Neutrophil (primary cell): ENCODE measurements at regions not wholly inside any gene's neighbourhood (a gene's known extent, or its start where the extent isn't known, plus 50 kb on each side); places are given as distances from the start of the nearest gene placed in this dataset.

Experiments
- H3K27ac ChIP-seq: fragments of 200-600 bp; sonication (generic); 2 replicates; pipeline ENCODE4 v1.5.1; 2016; ENCODE audit warnings: mild to moderate bottlenecking, moderate library complexity
- H3K27me3 ChIP-seq: fragments of 200-600 bp; sonication (generic); 2 replicates; pipeline ENCODE4 v1.6.0; 2016; ENCODE audit warnings: mild to moderate bottlenecking
- H3K36me3 ChIP-seq: fragments of 200-600 bp; sonication (generic); 2 replicates; pipeline ENCODE4 v1.5.1; 2017
- H3K4me1 ChIP-seq, 2 experiments: fragments of 200-600 bp in 1 of 2; sonication (generic) in 1 of 2; 1 replicate in 1 of 2; 2 replicates in 1 of 2; pipeline versions ENCODE4 v1.5.1 to v1.6.1; 2013 to 2016; ENCODE audit warnings: low read depth in 1 of 2, low read length in 1 of 2, mild to moderate bottlenecking in 1 of 2, moderate library complexity in 1 of 2; ENCODE audit not compliant: control insufficient read depth in 1 of 2, insufficient read depth in 1 of 2
- H3K4me3 ChIP-seq, 2 experiments: fragments of 200-600 bp in 1 of 2; sonication (generic) in 1 of 2; 1 replicate in 1 of 2; 2 replicates in 1 of 2; pipeline ENCODE4 v1.5.1; 2013 to 2016; ENCODE audit warnings: low read depth in 1 of 2, low read length in 1 of 2, mild to moderate bottlenecking in 1 of 2, moderate library complexity in 1 of 2
- H3K9me3 ChIP-seq: fragments of 200-600 bp; sonication (generic); 2 replicates; pipeline ENCODE4 v1.5.1; 2016
- TF ChIP-seq, protein P1 (sequence below): fragments of 200-600 bp; sonication (generic); IDR thresholded peaks from 2 replicates; pipeline ENCODE4 v1.5.1; 2016; ENCODE audit warnings: antibody characterized with exemption

DNA sequence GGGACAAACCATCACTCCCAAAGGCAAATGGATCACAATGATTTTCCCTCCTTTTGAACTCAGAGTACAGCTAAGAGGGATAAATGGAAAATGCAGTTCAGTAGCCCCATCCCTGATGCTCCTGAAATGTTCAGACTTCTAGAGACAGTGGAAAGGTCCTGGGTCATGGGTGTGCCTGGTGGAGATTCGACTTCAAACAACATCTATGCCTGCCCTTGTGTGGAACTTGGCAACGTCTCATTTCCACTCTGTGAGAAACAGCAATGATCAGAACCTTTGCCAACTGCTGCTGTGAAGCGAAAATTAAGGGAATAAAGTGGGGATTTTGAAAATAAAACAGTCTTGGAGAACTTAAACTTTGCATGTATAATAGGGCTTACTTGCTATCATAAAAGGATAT is 778.1 kb downstream of the SEMA5A start:
- Histone ChIP-seq H3K4me1 (no peaks in the 10 kb centered on the region), H3K9me3 (no peaks in the 10 kb centered on the region), H3K4me3 (no peak overlapping the region), H3K27ac (no peak overlapping the region), H3K27me3 (no peaks in the 10 kb centered on the region), H3K36me3 (no peaks in the 10 kb centered on the region)
- TF ChIP-seq, protein P1, sequence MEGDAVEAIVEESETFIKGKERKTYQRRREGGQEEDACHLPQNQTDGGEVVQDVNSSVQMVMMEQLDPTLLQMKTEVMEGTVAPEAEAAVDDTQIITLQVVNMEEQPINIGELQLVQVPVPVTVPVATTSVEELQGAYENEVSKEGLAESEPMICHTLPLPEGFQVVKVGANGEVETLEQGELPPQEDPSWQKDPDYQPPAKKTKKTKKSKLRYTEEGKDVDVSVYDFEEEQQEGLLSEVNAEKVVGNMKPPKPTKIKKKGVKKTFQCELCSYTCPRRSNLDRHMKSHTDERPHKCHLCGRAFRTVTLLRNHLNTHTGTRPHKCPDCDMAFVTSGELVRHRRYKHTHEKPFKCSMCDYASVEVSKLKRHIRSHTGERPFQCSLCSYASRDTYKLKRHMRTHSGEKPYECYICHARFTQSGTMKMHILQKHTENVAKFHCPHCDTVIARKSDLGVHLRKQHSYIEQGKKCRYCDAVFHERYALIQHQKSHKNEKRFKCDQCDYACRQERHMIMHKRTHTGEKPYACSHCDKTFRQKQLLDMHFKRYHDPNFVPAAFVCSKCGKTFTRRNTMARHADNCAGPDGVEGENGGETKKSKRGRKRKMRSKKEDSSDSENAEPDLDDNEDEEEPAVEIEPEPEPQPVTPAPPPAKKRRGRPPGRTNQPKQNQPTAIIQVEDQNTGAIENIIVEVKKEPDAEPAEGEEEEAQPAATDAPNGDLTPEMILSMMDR, result no peak

DNA sequence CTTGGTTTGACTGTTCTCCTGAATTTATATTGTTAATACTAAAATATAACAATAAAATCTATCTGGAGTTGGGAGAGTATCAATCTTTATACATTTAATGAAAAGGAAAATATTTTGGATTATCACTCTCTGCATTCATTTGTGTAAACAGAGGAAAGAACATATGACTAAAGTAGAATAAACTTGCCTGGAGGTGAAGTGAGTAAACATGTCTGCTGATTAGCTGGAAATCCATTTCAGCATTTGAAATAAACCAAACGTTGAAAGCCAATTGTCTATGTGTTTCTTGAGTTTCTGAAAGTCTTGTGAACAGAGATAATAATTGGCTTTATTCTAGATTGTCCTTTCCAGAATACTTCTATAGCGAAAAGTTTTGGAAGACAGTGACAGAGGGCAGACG is 776.2 kb downstream of the SEMA5A start:
- Histone ChIP-seq H3K4me1 (no peaks in the 10 kb centered on the region), H3K9me3 (no peaks in the 10 kb centered on the region), H3K27me3 (no peaks in the 10 kb centered on the region), H3K4me3 (no peak overlapping the region), H3K36me3 (no peaks in the 10 kb centered on the region), H3K27ac (no peak overlapping the region)
- TF ChIP-seq, protein P1, result no peak

DNA sequence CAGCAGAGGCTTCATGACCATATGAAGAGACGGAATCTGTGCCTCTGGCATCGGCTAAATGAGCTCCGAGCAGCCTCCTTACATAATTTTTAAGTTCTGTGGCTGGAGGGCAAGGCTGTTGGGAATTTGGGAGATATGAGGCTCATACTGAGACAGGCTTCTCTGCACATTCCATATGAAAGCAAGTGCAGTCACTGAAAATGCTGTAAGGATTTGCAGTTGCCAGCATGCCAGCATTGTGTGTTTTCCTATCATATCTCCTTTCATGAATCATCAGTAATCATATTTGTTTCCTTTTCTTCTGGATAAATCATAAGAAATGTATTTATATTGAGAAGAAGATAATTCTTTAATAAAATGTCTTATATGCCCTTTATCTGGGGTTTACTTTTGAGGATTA is 775.4 kb downstream of the SEMA5A start:
- H3K4me3 ChIP-seq, result no peak overlapping the region
- H3K27me3 ChIP-seq, result no peaks in the 10 kb centered on the region
- H3K9me3 ChIP-seq, result no peaks in the 10 kb centered on the region
- no peaks in the 10 kb centered on the region for H3K4me1 ChIP-seq
- no peak overlapping the region for H3K27ac ChIP-seq
- H3K36me3 ChIP-seq, result no peaks in the 10 kb centered on the region
- TF ChIP-seq, protein P1, result no peak

DNA sequence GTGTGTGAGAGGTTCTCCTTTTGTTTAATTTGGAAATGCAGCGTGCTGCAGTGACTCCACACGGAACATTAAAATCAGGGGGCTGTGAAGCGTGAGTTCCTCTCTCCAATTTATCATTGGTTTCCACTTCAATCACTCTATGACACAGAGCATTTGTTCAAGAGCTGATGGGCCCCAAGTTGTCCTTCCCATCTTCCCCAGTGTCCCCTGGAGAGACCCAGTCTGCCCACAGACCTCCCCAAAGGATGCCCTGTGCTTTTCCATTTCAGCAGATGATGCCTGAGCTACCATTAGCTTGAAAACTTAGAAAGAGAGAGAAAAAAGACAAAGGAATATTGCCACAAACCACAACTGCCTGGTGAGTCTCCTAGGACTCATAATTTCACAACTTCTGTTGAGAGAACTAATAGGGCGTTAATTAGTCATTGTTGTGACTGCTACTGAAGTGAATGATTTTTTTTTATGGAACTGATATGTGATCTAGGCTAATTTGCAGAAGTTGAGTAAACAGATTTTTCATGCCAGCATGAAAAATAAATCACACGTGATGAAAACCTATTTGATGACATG is 772.7 kb downstream of the SEMA5A start:
- no peaks in the 10 kb centered on the region for H3K4me1 ChIP-seq
- H3K4me3 ChIP-seq, result no peak overlapping the region
- H3K27me3 ChIP-seq, result no peaks in the 10 kb centered on the region
- no peak overlapping the region for H3K27ac ChIP-seq
- no peaks in the 10 kb centered on the region for H3K9me3 ChIP-seq
- TF ChIP-seq, protein P1, result no peak
- no peaks in the 10 kb centered on the region for H3K36me3 ChIP-seq

DNA sequence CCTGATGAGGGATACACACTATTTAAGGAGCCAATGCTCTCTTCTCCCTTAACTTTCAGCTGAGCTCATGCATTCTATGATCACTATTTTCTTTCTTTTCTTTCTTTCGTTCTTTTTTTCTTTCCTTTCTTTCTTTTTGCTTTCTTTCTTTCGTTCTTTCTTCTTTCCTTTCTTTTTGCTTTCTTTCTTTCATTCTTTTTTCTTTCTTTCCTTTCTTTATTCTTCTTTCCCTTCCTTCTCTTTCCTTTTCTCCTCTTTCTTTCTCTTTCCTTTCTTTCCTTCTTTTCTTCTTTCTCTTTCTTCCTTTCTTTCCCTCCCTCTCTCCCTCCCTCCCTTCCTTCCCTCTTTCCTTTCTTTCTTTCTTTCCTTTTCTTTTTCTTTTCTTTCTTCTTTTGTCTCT is 761.2 kb downstream of the SEMA5A start:
- no peaks in the 10 kb centered on the region for H3K27me3 ChIP-seq
- no peaks in the 10 kb centered on the region for H3K36me3 ChIP-seq
- TF ChIP-seq, protein P1, result no peak
- no peak overlapping the region for H3K4me3 ChIP-seq
- no peaks in the 10 kb centered on the region for H3K4me1 ChIP-seq
- H3K9me3 ChIP-seq, result no peaks in the 10 kb centered on the region
- H3K27ac ChIP-seq, result no peak overlapping the region

DNA sequence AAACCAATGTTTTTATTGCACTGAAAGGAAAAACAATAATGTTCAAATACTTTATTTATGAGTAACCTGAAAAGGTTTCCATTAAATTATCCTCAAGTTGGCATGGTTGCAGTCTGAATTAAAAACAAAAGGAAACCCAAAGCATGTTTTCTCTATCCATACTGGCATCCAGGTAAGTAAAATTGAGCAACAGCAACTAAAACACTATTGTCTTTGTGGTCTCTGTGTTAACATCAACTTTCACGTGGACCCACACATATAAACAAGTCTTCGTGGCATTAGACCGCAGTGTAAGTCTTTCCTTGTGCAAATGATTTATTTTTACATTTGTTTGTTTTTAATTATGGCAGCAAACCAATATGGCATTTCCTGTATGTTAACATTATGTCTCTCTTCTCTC is 757.6 kb downstream of the SEMA5A start:
- Histone ChIP-seq H3K4me3 (no peak overlapping the region), H3K36me3 (no peaks in the 10 kb centered on the region), H3K27ac (no peak overlapping the region), H3K27me3 (no peaks in the 10 kb centered on the region), H3K9me3 (no peaks in the 10 kb centered on the region), H3K4me1 (no peaks in the 10 kb centered on the region)
- TF ChIP-seq, protein P1, result no peak
